ENCODE measurements at regions not wholly inside any gene's neighbourhood (a gene's known extent, or its start where the extent isn't known, plus 50 kb on each side); places are given as distances from the start of the nearest gene placed in this dataset.

GRCh38 chr16:85376292-85377095, 236.6 kb upstream of the GSE1 start:
- TF ChIP-seq CTCF (IDR thresholded peaks at IDR 0.05) (no peak), POLR2A (IDR thresholded peaks at IDR 0.05) (no peak)

All from body of pancreas (tissue), 4 donors.